Ovary (tissue), 7 donors: ENCODE measurements at regions not wholly inside any gene's neighbourhood (a gene's known extent, or its start where the extent isn't known, plus 50 kb on each side); places are given as distances from the start of the nearest gene placed in this dataset.

Source experiments
- DNase-seq, 5 donors: peaks; one replicate each; pipeline ENCODE4 v3.0.0-alpha.2; 2019 to 2020
- H3K27ac ChIP-seq, 2 donors: fragments of 200-600 bp; one replicate each; pipeline versions ENCODE4 v1.5.1 to v1.8.0; 2019 to 2022
- H3K27me3 ChIP-seq: fragments of 200-600 bp; one replicate; pipeline ENCODE4 v1.8.0; 2022
- H3K36me3 ChIP-seq: fragments of 200-600 bp; sonication (generic); one replicate; pipeline ENCODE4 v1.5.1; 2019
- H3K4me1 ChIP-seq: one replicate; pipeline ENCODE4 v1.8.1; 2013; ENCODE audit warnings: mild to moderate bottlenecking, moderate library complexity; ENCODE audit not compliant: insufficient read depth
- H3K4me3 ChIP-seq: fragments of 200-600 bp; sonication (generic); one replicate; pipeline ENCODE4 v1.5.1; 2017
- H3K9me3 ChIP-seq, 2 donors: fragments of 200-600 bp in 1 of 2; sonication (generic) in 1 of 2; one replicate each; pipeline versions ENCODE4 v1.5.1 to v1.8.1; 2013 to 2019; ENCODE audit warnings: mild to moderate bottlenecking in 1 of 2, moderate library complexity in 1 of 2
- CTCF ChIP-seq, 3 donors: fragments of 450-650 bp in 2 of 3; fragments of 200-600 bp in 1 of 3; IDR thresholded peaks; one replicate each; pipeline versions ENCODE4 v1.5.1 to v1.8.0; 2016 to 2022; ENCODE audit warnings: antibody characterized with exemption in 3 of 3, mild to moderate bottlenecking in 1 of 3
- EP300 ChIP-seq: sonication (generic); formaldehyde crosslinking; IDR thresholded peaks from one replicate; pipeline ENCODE4 v1.6.1; 2017; ENCODE audit warnings: antibody characterized with exemption
- POLR2A ChIP-seq: fragments of 450-650 bp; IDR thresholded peaks from one replicate; pipeline ENCODE4 v1.6.1; 2017; ENCODE audit warnings: antibody characterized with exemption, mild to moderate bottlenecking, moderate library complexity
- WGBS, 3 donors: extraction: QIAGEN DNeasy Blood & Tissue Kit in 1 of 3; methylation state at CpG; one replicate each; pipeline versions ENCODE4 v1.1.5 to v1.1.7; 2013 to 2017; 5-methylcytosine and 5-hydroxymethylcytosine counted together
- intact Hi-C, 4 donors: fragments of 100-400 bp; cut with DNase I; formaldehyde crosslinking; loops; one replicate each; pipeline versions ENCODE4 v1.11.0 to v1.15.1; 2022 to 2023
- donor health status: DM: no; HTN: no; CAD: no; lungs with moderate emphysema.
- donor health status: DM: no; HTN: no; CAD: no.
- donor health status: Bipolar disorder and iron deficiency.
- donor health status: DM: no; HTN: no; CAD: no.
- donor health status: DM: yes; HTN: yes; CAD: no.

GRCh38 chr7:153529100-153529499, 523.1 kb upstream of the DPP6 start:
- no peaks in the 10 kb centered on the region for H3K36me3 ChIP-seq
- no peaks in the 10 kb centered on the region for H3K27me3 ChIP-seq
- WGBS, 3 donors, result 83 to 85% (median 84%) methylated on average over 7 of the region's 7 CpGs
- DNase-seq, result no peak
- no peaks in the 10 kb centered on the region for H3K9me3 ChIP-seq
- no peaks in the 10 kb centered on the region for H3K4me1 ChIP-seq
- intact Hi-C loops, result no loop called here
- H3K27ac ChIP-seq, result no peak overlapping the region
- H3K4me3 ChIP-seq, result no peak overlapping the region
- TF ChIP-seq POLR2A, result no peak
- TF ChIP-seq EP300, result no peak
- no peak for TF ChIP-seq CTCF (IDR thresholded peaks at IDR 0.05)

GRCh38 chr7:153529651-153530165, 522.5 kb upstream of the DPP6 start:
- no peak for DNase-seq
- 89 to 90% (median 89%) methylated on average over 12 of the region's 12 CpGs for WGBS, 3 donors

GRCh38 chr7:153530441-153530840, 521.8 kb upstream of the DPP6 start:
- DNase-seq, result no peak

More at GRCh38 chr7:153529651-153530165, 522.5 kb upstream of the DPP6 start:
- Histone ChIP-seq H3K4me1 (no peaks in the 10 kb centered on the region), H3K27ac (no peak overlapping the region), H3K9me3 (no peaks in the 10 kb centered on the region), H3K36me3 (no peaks in the 10 kb centered on the region), H3K27me3 (no peaks in the 10 kb centered on the region), H3K4me3 (no peak overlapping the region)
- TF ChIP-seq EP300, result no peak
- TF ChIP-seq POLR2A, result no peak
- no peak for TF ChIP-seq CTCF (IDR thresholded peaks at IDR 0.05)
- intact Hi-C loops, result no loop called here

GRCh38 chr7:153532326-153532725, 519.9 kb upstream of the DPP6 start:
- DNase-seq, result no peak
- WGBS, 3 donors, result 56 to 70% (median 63%) methylated on average over 2 of the region's 2 CpGs
- intact Hi-C loops, result no loop called here
- TF ChIP-seq CTCF (IDR thresholded peaks at IDR 0.05), result no peak
- TF ChIP-seq POLR2A, result no peak
- no peaks in the 10 kb centered on the region for H3K36me3 ChIP-seq
- no peaks in the 10 kb centered on the region for H3K27me3 ChIP-seq
- H3K9me3 ChIP-seq, result no peaks in the 10 kb centered on the region
- H3K27ac ChIP-seq, result no peak overlapping the region
- H3K4me1 ChIP-seq, result no peaks in the 10 kb centered on the region
- no peak overlapping the region for H3K4me3 ChIP-seq

More at GRCh38 chr7:153530441-153530840, 521.8 kb upstream of the DPP6 start:
- Histone ChIP-seq H3K9me3 (no peaks in the 10 kb centered on the region), H3K4me1 (no peaks in the 10 kb centered on the region), H3K36me3 (no peaks in the 10 kb centered on the region), H3K27me3 (no peaks in the 10 kb centered on the region), H3K4me3 (no peak overlapping the region), H3K27ac (no peak overlapping the region)
- no peak for TF ChIP-seq CTCF (IDR thresholded peaks at IDR 0.05)
- TF ChIP-seq EP300, result no peak
- no peak for TF ChIP-seq POLR2A
- 87 to 96% (median 90%) methylated on average over 9 of the region's 9 CpGs for WGBS, 3 donors
- intact Hi-C loops, result no loop called here
